GM18517 (cell line): ENCODE measurements at regions not wholly inside any gene's neighbourhood (a gene's known extent, or its start where the extent isn't known, plus 50 kb on each side); places are given as distances from the start of the nearest gene placed in this dataset.

Experiments
- ATAC-seq: cut with Tn5 transposase; IDR thresholded peaks from one replicate; pipeline ENCODE4 v1.9.1; 2021; ENCODE audit warnings: mild to moderate bottlenecking, moderate library complexity; ENCODE audit not compliant: unreplicated experiment

GRCh38 chr16:72371307-72372086 is 199.5 kb upstream of the PMFBP1 start:
- no peak for ATAC-seq

DNA sequence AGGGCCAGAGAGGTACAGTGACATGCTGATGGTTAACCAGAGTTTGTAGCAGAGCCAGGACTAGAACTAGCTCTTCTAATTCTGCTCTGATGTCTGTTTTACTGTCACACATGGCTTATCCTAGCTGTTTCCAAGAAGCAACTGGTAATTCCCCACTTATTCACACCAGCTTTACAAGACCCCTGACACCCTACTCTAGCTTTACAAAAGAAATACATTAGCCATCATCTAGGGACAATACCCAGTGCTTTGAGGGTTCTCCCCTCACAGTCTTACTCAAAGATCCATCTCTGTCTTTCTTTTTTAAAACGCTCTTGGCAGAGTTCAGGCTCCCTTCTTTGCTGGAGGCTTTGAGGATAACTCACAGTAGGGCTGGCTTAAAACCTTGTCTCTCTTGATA is 197.3 kb upstream of the PMFBP1 start:
- ATAC-seq: no peak

DNA sequence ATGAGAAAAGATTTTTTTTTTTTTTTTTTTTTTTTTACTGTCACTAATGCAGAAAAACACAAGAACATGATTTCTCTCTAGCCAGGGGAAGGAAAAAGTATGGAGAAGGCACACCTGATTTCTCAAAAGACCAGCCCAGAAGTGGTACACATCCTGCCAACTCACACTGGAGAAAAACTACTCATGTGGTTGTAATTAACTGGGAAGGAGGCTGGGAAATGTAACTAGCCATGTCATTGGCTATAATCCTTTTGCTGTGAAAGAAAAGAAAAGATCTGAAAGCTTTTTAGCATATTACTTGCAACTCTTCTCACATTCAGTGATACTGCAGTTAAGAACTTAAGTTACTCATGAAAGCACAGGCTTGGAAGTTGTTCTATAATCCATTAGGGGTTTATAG is 195.9 kb upstream of the PMFBP1 start:
- no peak for ATAC-seq

GRCh38 chr16:72362973-72363372 is 191.0 kb upstream of the PMFBP1 start:
- ATAC-seq: no peak

GRCh38 chr16:72362476-72362875 is 190.5 kb upstream of the PMFBP1 start:
- ATAC-seq: no peak

- no peak for ATAC-seq
Measured at GRCh38 chr16:72357910-72358309, 186.0 kb upstream of the PMFBP1 start.

- no peak for ATAC-seq
Measured at GRCh38 chr16:72355561-72355960, 183.6 kb upstream of the PMFBP1 start.

DNA sequence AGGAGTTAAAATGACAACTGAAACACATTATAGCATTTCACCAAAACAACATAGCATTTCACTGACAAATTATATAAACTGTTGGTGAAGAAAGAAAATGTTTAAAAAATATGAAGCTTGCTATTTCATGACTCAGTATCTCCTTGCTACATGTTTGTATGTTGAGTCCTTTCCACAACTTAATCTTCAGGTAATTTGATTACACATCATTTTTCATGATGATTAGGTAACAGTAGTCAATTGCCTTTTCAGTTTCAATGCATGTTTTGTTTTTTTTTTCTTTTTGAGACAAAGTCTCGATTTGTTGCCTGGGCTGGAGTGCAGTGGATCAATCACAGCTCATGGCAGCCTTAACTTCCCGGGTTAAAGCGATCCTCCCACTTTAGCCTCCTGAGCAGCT is 177.8 kb upstream of the PMFBP1 start:
- ATAC-seq: no peak

GRCh38 chr16:72332926-72333325 is 161.0 kb upstream of the PMFBP1 start:
- no peak for ATAC-seq

GRCh38 chr16:72324578-72324977 is 152.6 kb upstream of the PMFBP1 start:
- no peak for ATAC-seq

GRCh38 chr16:72317446-72317845 is 145.5 kb upstream of the PMFBP1 start:
- no peak for ATAC-seq

DNA sequence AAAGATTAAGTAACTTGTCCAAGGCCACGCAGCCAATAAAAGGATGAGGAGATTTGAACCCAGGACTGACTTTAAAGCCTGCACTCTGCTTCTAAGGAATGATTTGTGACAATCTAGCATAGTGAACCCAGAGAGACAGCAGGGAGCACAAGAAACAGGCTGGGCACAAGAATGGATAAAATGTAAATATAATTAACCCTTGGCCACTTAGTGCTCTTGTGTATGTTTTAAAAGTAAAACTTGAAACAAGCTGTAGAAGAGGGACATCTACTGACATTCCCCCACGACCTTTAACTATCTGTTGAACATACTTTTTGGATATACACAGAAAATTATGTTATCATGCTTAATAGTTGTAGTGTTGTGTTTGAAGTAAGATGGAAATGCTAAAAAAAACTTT is 141.9 kb upstream of the PMFBP1 start:
- ATAC-seq: no peak

DNA sequence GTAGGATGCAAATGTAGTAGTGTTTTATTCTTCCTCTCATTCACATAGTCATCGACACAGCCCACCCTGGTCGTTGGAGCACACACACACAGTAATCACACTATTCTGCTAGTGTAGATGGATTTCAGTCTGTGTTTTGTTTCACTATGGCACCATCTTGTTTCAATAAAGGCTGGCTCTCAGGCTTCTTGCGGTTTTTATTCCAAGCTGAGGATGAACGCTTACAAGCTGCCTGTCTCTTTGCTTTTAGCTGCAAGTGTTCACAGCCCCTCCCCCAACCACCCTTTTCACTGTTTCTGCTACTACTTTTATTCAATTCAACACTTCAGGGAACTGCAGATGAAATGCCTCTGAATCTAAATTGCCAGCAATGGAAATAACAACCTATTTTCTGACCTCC is 140.9 kb upstream of the PMFBP1 start:
- no peak for ATAC-seq

GRCh38 chr16:72311426-72311825 is 139.5 kb upstream of the PMFBP1 start:
- no peak for ATAC-seq

DNA sequence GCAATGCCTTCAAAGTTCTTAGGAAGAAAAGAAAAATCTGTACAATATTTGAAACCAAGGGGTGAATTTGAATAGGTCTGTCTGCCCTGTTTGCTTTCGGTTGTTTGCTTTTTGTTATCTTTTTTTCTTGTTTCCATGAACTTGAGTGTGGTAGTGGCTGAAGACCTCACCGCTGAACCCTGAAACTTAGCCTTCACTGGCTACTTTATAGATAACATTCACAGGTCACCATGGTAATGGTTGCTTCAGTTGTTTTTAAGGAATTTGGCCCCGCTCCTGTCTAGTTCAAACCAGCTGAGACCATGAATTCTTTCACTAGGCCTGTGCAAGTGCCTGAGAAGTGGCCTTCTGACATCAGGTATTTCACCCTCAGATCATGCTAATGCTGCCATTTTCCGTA is 137.0 kb upstream of the PMFBP1 start:
- no peak for ATAC-seq

GRCh38 chr16:72308396-72308795 is 136.4 kb upstream of the PMFBP1 start:
- no peak for ATAC-seq

GRCh38 chr16:72302332-72302731 is 130.4 kb upstream of the PMFBP1 start:
- ATAC-seq: no peak

DNA sequence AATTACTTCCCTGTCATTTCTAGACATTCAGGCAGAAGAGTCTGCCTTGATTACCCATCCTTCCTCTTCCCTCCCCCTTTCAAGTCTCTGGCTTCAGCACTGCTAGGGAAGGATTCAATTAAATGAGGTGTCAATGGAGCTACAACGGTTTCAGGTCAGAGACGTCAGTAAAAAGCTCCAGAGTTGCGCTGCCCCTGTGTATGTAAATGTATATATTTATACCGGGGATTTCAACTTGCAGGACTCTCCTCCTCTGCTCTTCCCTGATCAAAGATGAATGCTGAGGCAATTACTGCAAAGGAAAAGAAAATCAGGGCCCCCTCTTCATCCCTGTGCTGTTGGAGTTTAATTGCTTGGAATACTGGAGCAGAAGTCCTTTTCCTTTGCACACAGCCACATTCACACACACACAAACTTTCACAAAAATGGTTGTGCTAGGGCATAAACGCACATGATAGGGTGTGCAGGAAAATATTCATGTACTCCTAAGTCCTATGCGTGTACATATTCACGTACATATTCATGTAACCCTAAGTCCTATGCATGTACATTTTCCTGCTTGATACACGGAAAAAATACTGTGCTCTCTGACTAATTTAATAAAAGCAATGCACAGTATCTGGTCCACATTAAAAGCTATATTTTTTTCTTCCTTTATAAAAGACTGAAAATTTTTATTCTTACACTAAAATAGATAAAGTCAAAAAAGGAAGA is 129.7 kb upstream of the PMFBP1 start:
- ATAC-seq: no peak

DNA sequence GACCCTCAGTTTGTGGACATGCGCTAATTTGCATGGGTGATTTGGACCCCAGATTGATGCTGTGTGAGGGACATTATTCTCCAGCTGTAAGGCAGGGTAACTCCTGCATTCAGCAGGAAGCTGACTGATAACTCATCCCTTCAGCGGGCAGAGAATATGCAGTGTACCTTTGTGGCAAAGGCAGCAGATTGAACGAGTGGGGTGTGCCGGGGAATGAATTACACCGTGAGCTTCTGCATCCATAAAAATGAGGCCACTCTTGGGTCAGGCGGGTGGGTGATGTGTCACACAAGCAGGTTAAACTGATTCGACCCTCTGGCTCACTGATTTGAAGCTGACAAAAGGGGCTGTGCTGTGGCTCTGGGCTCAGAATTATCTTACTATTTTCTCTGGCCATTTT is 128.9 kb upstream of the PMFBP1 start:
- ATAC-seq: no peak

DNA sequence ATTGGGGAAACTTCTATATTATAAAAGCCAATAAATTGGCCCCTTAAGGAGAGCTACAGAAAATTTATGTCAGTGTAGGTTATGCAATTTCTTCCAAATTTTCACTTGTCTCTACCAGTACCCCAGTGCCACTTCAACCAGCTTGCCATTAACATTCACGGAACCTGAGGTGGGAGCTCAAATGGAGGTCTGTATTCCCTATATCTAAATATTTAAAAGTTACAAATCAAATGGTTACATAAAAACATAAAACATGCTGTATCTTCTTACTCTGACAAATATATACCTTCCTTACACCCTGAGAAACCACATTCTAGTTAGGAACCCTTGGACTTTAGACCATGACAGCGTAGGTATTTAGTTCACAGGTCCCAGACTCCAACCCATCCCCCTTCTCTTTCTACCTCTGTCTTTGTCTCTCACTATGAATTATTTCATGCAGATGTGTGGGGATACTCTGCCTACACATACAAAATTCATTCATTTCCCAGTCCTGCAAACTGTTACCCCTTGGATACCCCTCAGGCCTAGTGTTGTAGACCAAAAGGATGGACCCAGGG is 127.8 kb upstream of the PMFBP1 start:
- no peak for ATAC-seq

GRCh38 chr16:72298961-72299360 is 127.0 kb upstream of the PMFBP1 start:
- no peak for ATAC-seq

DNA sequence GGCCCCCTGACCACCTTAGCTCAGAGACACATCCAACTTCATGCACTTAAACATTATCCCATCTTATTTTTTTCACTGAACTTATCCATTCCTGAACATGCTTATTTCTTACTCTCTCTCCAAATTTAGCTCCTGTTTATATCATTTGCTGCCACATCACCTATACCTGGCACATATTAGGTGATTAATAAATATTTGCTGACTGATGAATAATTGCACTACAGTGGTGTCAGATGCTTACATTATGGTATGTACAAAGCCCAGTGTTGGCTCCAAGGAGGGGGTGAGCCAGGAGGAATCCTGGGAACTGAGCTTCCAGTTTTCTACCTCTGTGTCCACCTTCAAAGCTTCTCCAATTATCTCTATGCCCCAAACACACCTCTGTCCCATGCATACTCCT is 124.0 kb upstream of the PMFBP1 start:
- ATAC-seq: no peak
